Right lobe of liver (tissue), 6 donors: ENCODE measurements at regions not wholly inside any gene's neighbourhood (a gene's known extent, or its start where the extent isn't known, plus 50 kb on each side); places are given as distances from the start of the nearest gene placed in this dataset.
"Not testable (repeated sequence)": the region's sequence is repeated elsewhere in the genome, so short reads cannot be mapped to it uniquely, and the experiment has no call there.

Source experiments
- ATAC-seq, 4 donors: fragments of 200-7000 bp; cut with Tn5 transposase; one replicate each; pipeline ENCODE4 v1.9.1; 2020; ENCODE audit warnings: mild to moderate bottlenecking in 4 of 4, moderate library complexity in 4 of 4
- DNase-seq, 3 donors: peaks; one replicate each; pipeline ENCODE4 v3.0.0-alpha.2; 2020
- H3K27ac ChIP-seq, 3 donors: fragments of 200-600 bp; one replicate each; pipeline ENCODE4 v1.8.0; 2022
- H3K27me3 ChIP-seq, 2 donors: fragments of 200-600 bp; one replicate each; pipeline ENCODE4 v1.8.0; 2022
- H3K36me3 ChIP-seq, 4 donors: fragments of 200-600 bp; sonication (generic) in 1 of 4; one replicate each; pipeline versions ENCODE4 v1.5.1 to v1.8.0; 2017 to 2022; ENCODE audit warnings: control low read depth in 1 of 4
- H3K4me1 ChIP-seq, 4 donors: fragments of 200-600 bp; sonication (generic) in 1 of 4; one replicate each; pipeline versions ENCODE4 v1.5.1 to v1.8.0; 2017 to 2022; ENCODE audit warnings: control low read depth in 1 of 4
- H3K4me3 ChIP-seq, 3 donors: fragments of 200-600 bp; one replicate each; pipeline ENCODE4 v1.8.0; 2022
- H3K9me3 ChIP-seq, 4 donors: fragments of 200-600 bp; sonication (generic) in 1 of 4; one replicate each; pipeline versions ENCODE4 v1.5.1 to v1.8.0; 2017 to 2022; ENCODE audit warnings: control low read depth in 1 of 4
- POLR2A ChIP-seq: fragments of 450-650 bp; IDR thresholded peaks from one replicate; pipeline ENCODE4 v1.6.1; 2017; ENCODE audit warnings: antibody characterized with exemption, mild to moderate bottlenecking
- WGBS: methylation state at CpG from one replicate; pipeline ENCODE4 v1.1.6; 2018; ENCODE audit warnings: low coverage, low lambda C conversion rate; ENCODE audit not compliant: insufficient coverage; ENCODE audit errors: missing lambda C conversion rate; 5-methylcytosine and 5-hydroxymethylcytosine counted together
- intact Hi-C, 2 donors: fragments of 100-400 bp; cut with DNase I; formaldehyde crosslinking; loops; one replicate each; pipeline versions ENCODE4 v1.11.2 to v1.14.1; 2022
- TF ChIP-seq, protein P1 (sequence below), 4 donors: fragments of 200-600 bp in 3 of 4; fragments of 450-650 bp in 1 of 4; IDR thresholded peaks; one replicate each; pipeline versions ENCODE4 v1.5.1 to v1.8.0; 2016 to 2022; ENCODE audit warnings: antibody characterized with exemption in 4 of 4, mild to moderate bottlenecking in 2 of 4
- donor health status: DM: no; HTN: yes; CAD: no.
- donor health status: DM: no; HTN: no; CAD: no.
- donor health status: DM: no; HTN: no; CAD: no.
- donor health status: DM: no; HTN: yes; CAD: no.
- donor health status: DM: no; HTN: yes; CAD: no.

DNA sequence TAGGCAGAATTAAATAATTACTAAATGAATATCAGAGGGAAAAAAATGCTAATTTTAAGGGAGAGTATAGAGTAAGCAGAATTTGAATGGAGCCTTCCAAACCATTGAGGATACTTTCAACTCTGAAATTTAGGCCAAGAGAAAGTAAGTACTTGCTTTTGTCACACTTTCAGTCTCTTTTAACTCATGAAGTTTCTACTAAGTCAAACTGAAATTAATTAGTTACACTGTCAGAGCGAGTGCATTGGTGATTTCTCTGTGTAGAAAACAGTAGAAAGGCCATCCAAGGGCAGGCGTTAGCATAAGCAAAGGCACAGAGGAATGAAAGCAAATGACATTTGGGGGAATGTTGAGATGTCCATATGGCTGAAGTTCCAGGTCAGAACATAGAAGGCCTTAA, 92.9 kb downstream of the PLEKHG1 start:
- TF ChIP-seq, protein P1, sequence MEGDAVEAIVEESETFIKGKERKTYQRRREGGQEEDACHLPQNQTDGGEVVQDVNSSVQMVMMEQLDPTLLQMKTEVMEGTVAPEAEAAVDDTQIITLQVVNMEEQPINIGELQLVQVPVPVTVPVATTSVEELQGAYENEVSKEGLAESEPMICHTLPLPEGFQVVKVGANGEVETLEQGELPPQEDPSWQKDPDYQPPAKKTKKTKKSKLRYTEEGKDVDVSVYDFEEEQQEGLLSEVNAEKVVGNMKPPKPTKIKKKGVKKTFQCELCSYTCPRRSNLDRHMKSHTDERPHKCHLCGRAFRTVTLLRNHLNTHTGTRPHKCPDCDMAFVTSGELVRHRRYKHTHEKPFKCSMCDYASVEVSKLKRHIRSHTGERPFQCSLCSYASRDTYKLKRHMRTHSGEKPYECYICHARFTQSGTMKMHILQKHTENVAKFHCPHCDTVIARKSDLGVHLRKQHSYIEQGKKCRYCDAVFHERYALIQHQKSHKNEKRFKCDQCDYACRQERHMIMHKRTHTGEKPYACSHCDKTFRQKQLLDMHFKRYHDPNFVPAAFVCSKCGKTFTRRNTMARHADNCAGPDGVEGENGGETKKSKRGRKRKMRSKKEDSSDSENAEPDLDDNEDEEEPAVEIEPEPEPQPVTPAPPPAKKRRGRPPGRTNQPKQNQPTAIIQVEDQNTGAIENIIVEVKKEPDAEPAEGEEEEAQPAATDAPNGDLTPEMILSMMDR (IDR thresholded peaks at IDR 0.05) = no peak
- TF ChIP-seq POLR2A = no peak
- DNase-seq (no peak), ATAC-seq (no peak)
- intact Hi-C loops = no loop called here
- 82% methylated on average over 2 of the region's 2 CpGs for WGBS
- Histone ChIP-seq H3K4me1 (peaks cover 0 to 5% (median 2%) of the 10 kb centered on the region in 4 donors), H3K9me3 (no peaks in the 10 kb centered on the region), H3K27ac (no peak overlapping the region), H3K27me3 (no peaks in the 10 kb centered on the region), H3K4me3 (no peak overlapping the region), H3K36me3 (no peaks in the 10 kb centered on the region)

DNA sequence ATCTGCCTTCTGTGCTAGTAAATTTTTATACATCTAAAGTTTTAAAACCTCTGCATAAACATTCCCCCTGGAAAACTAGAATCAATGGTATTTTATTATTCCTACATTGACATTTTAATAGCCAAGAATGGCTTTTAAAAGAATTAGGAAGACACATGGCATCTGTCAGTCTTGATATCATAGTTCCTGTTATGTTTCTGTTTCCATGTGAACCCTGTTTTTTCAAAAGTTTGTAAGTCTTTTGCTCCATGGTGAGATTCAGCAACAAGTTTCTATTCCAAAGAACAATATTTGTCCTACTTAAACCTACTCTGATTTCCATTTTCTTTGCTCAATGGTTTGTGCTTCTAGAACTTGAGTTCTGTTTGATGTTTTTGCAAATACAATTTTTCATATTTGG, 95.2 kb downstream of the PLEKHG1 start:
- ATAC-seq (no peak), DNase-seq (no peak)
- H3K4me3 ChIP-seq = no peak overlapping the region
- H3K27me3 ChIP-seq = no peaks in the 10 kb centered on the region
- no peak for TF ChIP-seq POLR2A
- TF ChIP-seq, protein P1 (IDR thresholded peaks at IDR 0.05) = no peak
- no peaks in the 10 kb centered on the region for H3K9me3 ChIP-seq
- intact Hi-C loops = no loop called here
- H3K27ac ChIP-seq = no peak overlapping the region
- H3K36me3 ChIP-seq = no peaks in the 10 kb centered on the region
- peaks cover 0 to 5% (median 2%) of the 10 kb centered on the region in 4 donors for H3K4me1 ChIP-seq

DNA sequence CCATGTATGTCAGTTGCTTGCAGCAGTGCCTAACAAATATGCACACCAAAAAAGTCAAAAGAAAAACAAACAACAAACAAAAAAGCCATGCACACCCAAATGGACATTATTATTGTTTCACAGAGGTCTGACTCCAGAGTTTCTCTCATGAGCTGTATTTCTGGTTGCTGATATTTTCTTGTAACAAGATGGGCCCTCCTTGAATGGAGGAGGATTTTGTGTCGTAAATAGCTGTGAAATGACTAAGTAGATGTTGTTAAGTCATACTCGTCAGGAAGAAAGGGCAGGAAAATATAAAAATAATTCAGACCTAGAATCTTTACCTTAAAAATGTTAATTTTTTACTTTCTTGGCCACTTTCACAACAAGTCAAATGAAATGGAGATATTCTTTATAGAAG, 96.0 kb downstream of the PLEKHG1 start:
- TF ChIP-seq POLR2A = no peak
- TF ChIP-seq, protein P1 (IDR thresholded peaks at IDR 0.05) = no peak

DNA sequence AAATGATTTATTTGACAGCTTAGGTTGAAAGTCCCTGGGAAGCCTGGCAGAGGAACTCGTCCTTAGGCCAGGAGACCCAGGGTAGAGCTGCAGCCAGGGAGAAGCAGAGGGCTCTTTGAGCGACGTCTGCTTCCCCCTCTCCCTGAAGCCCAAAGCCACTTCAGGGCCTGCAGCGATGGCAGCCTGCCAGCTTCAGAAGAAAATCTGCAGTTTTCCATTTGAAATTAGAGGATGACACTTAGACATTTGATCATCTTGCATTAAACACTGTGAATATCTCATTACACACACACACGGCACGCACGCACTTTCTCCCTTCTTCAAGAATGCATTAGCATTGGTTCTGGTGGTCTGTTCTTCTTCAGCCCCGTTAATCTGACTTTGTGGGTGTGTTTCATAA, 96.5 kb downstream of the PLEKHG1 start:
- TF ChIP-seq, protein P1 (IDR thresholded peaks at IDR 0.05) = no peak
- no peak for TF ChIP-seq POLR2A
- Histone ChIP-seq H3K27me3 (no peaks in the 10 kb centered on the region), H3K4me3 (no peak overlapping the region), H3K36me3 (no peaks in the 10 kb centered on the region), H3K27ac (no peak overlapping the region), H3K9me3 (no peaks in the 10 kb centered on the region), H3K4me1 (peaks cover 0 to 5% (median 2%) of the 10 kb centered on the region in 4 donors)
- WGBS = 53% methylated on average over 5 of the region's 8 CpGs
- intact Hi-C loops = no loop called here
- DNase-seq (no peak), ATAC-seq (no peak)

More for the DNA sequence above, 96.0 kb downstream of the PLEKHG1 start:
- intact Hi-C loops = no loop called here
- Histone ChIP-seq H3K27me3 (no peaks in the 10 kb centered on the region), H3K9me3 (no peaks in the 10 kb centered on the region), H3K4me1 (peaks cover 0 to 5% (median 2%) of the 10 kb centered on the region in 4 donors), H3K27ac (no peak overlapping the region), H3K36me3 (no peaks in the 10 kb centered on the region), H3K4me3 (no peak overlapping the region)
- WGBS = 74% methylated on average over 2 of the region's 2 CpGs
- ATAC-seq (no peak), DNase-seq (no peak)

DNA sequence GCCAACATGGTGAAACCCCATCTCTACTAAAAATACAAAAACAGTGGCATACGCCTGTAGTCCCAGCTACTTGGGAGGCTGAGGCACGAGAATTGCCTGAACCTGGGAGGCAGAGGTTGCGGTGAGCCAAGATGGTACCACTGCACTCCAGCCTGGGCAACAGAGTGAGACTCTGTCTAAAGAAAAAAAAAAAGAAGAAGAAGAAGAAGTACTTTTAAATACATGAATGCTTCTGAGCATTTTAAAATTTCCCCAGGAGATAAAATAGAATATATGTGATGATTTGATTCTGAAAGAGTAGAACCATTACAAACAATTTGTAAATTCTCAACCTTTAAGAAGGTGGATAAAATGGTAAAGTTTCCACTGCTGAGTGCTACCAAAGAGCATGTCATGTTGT, 97.2 kb downstream of the PLEKHG1 start:
- H3K27ac ChIP-seq, H3K4me3 ChIP-seq, ATAC-seq, DNase-seq, H3K4me1 ChIP-seq, H3K9me3 ChIP-seq, intact Hi-C loops, H3K36me3 ChIP-seq, H3K27me3 ChIP-seq: not testable (repeated sequence)
- WGBS = 100% methylated on average over 2 of the region's 3 CpGs
